ENCODE measurements at regions not wholly inside any gene's neighbourhood (a gene's known extent, or its start where the extent isn't known, plus 50 kb on each side); places are given as distances from the start of the nearest gene placed in this dataset.

- Histone ChIP-seq H3K27ac (ENCODE audit: low read depth in 2 of 2, low read length in 1 of 2) (no peak overlapping the region), H3K4me1 (ENCODE audit: control insufficient read depth in 1 of 2, insufficient read depth in 2 of 2, low read depth in 1 of 2, low read length in 1 of 2) (no peaks in the 10 kb centered on the region), H3K9me2 (no peaks in the 10 kb centered on the region), H3K9me3 (no peaks in the 10 kb centered on the region), H3K36me3 (replicated peaks in 1 of 2; ENCODE audit: control insufficient read depth in 1 of 2, insufficient read depth in 2 of 2, low read length in 1 of 2) (no peaks in the 10 kb centered on the region), H4K20me1 (ENCODE audit: insufficient read depth) (no peaks in the 10 kb centered on the region), H3K4me3 (ENCODE audit: low read depth in 2 of 2, low read length in 1 of 2) (no peak overlapping the region), H3K27me3 (ENCODE audit: insufficient read depth) (no peaks in the 10 kb centered on the region), H3K4me2 (no peak overlapping the region), H2AFZ (ENCODE audit: low read depth) (no peak overlapping the region), H3K79me2 (ENCODE audit: insufficient read depth) (no peaks in the 10 kb centered on the region), H3K9ac (no peak overlapping the region), H3F3A (replicated peaks; ENCODE audit: insufficient read depth) (no peaks in the 10 kb centered on the region)
- CTCF ChIA-PET = no interaction called here
- no peak for DNase-seq
- POLR2A ChIA-PET = no interaction called here
- TF ChIP-seq SMC3 (IDR thresholded peaks at IDR 0.05; ENCODE audit: low read depth, low read length) (no peak), RXRA (IDR thresholded peaks at IDR 0.05; ENCODE audit: borderline replicate concordance, low read depth) (no peak), EZH2phosphoT487 (IDR thresholded peaks at IDR 0.05; ENCODE audit: borderline replicate concordance, low read depth) (no peak), NFIC (IDR thresholded peaks at IDR 0.05; ENCODE audit: borderline replicate concordance) (no peak), RCOR1 (IDR thresholded peaks at IDR 0.05; ENCODE audit: low read length) (no peak), MXI1 (IDR thresholded peaks at IDR 0.05; ENCODE audit: low read depth, low read length) (no peak), TEAD4 (IDR thresholded peaks at IDR 0.05; ENCODE audit: borderline replicate concordance, insufficient read depth) (no peak), USF2 (IDR thresholded peaks at IDR 0.05; ENCODE audit: borderline replicate concordance, low read depth, low read length) (no peak)
Measured at GRCh38 chr20:6348908-6349307, 226.1 kb upstream of the FERMT1 start.

GRCh38 chr20:6347916-6348315 is 225.1 kb upstream of the FERMT1 start:
- H3K4me3 ChIP-seq (ENCODE audit: low read depth in 2 of 2, low read length in 1 of 2) = no peak overlapping the region
- no peak for TF ChIP-seq JUND (IDR thresholded peaks at IDR 0.05)
- no peak for TF ChIP-seq TEAD4 (IDR thresholded peaks at IDR 0.05; ENCODE audit: borderline replicate concordance, insufficient read depth)
- no peak for TF ChIP-seq CTCF (IDR thresholded peaks at IDR 0.05)
- H3K9me3 ChIP-seq = no peaks in the 10 kb centered on the region
- H4K20me1 ChIP-seq (ENCODE audit: insufficient read depth) = no peaks in the 10 kb centered on the region
- DNase-seq = no peak
- H3K9me2 ChIP-seq = no peaks in the 10 kb centered on the region
- H3K4me1 ChIP-seq (ENCODE audit: control insufficient read depth in 1 of 2, insufficient read depth in 2 of 2, low read depth in 1 of 2, low read length in 1 of 2) = no peaks in the 10 kb centered on the region
- H3K79me2 ChIP-seq (ENCODE audit: insufficient read depth) = no peaks in the 10 kb centered on the region
- H2AFZ ChIP-seq (ENCODE audit: low read depth) = no peak overlapping the region
- no peaks in the 10 kb centered on the region for H3K27me3 ChIP-seq (ENCODE audit: insufficient read depth)
- no peak overlapping the region for H3K4me2 ChIP-seq
- POLR2A ChIA-PET = no interaction called here
- CTCF ChIA-PET = interaction anchor here (0.8 kb wide), 1 partner anchor 25 kb away, joined by 3 read pairs; no protein-coding TSS in a partner anchor
- no peaks in the 10 kb centered on the region for H3K36me3 ChIP-seq (replicated peaks in 1 of 2; ENCODE audit: control insufficient read depth in 1 of 2, insufficient read depth in 2 of 2, low read length in 1 of 2)
- H3K27ac ChIP-seq (ENCODE audit: low read depth in 2 of 2, low read length in 1 of 2) = no peak overlapping the region
- H3F3A ChIP-seq (replicated peaks; ENCODE audit: insufficient read depth) = no peaks in the 10 kb centered on the region
- no peak overlapping the region for H3K9ac ChIP-seq

GRCh38 chr20:6341491-6341890 is 218.7 kb upstream of the FERMT1 start:
- Histone ChIP-seq H3K36me3 (replicated peaks in 1 of 2; ENCODE audit: control insufficient read depth in 1 of 2, insufficient read depth in 2 of 2, low read length in 1 of 2) (no peaks in the 10 kb centered on the region), H3K9me2 (no peaks in the 10 kb centered on the region), H2AFZ (ENCODE audit: low read depth) (no peak overlapping the region), H3K4me1 (ENCODE audit: control insufficient read depth in 1 of 2, insufficient read depth in 2 of 2, low read depth in 1 of 2, low read length in 1 of 2) (no peaks in the 10 kb centered on the region), H3K9me3 (no peaks in the 10 kb centered on the region; the same call in 1 of the 2 replicates), H3K4me2 (no peak overlapping the region), H4K20me1 (ENCODE audit: insufficient read depth) (no peaks in the 10 kb centered on the region), H3K27me3 (ENCODE audit: insufficient read depth) (no peaks in the 10 kb centered on the region), H3K9ac (no peak overlapping the region), H3K4me3 (ENCODE audit: low read depth in 2 of 2, low read length in 1 of 2) (no peak overlapping the region), H3K27ac (ENCODE audit: low read depth in 2 of 2, low read length in 1 of 2) (no peak overlapping the region), H3F3A (replicated peaks; ENCODE audit: insufficient read depth) (no peaks in the 10 kb centered on the region), H3K79me2 (ENCODE audit: insufficient read depth) (no peaks in the 10 kb centered on the region)
- ChIA-PET CTCF (no interaction called here), POLR2A (no interaction called here)
- WGBS (ENCODE audit: low lambda C conversion rate) = 28% methylated on average over 1 of the region's 1 CpG
- no peak for DNase-seq
- no peak for TF ChIP-seq ELF1 (IDR thresholded peaks at IDR 0.05)
- TF ChIP-seq, protein P1, sequence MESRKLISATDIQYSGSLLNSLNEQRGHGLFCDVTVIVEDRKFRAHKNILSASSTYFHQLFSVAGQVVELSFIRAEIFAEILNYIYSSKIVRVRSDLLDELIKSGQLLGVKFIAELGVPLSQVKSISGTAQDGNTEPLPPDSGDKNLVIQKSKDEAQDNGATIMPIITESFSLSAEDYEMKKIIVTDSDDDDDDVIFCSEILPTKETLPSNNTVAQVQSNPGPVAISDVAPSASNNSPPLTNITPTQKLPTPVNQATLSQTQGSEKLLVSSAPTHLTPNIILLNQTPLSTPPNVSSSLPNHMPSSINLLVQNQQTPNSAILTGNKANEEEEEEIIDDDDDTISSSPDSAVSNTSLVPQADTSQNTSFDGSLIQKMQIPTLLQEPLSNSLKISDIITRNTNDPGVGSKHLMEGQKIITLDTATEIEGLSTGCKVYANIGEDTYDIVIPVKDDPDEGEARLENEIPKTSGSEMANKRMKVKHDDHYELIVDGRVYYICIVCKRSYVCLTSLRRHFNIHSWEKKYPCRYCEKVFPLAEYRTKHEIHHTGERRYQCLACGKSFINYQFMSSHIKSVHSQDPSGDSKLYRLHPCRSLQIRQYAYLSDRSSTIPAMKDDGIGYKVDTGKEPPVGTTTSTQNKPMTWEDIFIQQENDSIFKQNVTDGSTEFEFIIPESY (IDR thresholded peaks at IDR 0.05; ENCODE audit: borderline replicate concordance, low read depth) = no peak
- TF ChIP-seq SMC3 (IDR thresholded peaks at IDR 0.05; ENCODE audit: low read depth, low read length) = no peak
- TF ChIP-seq FOXJ3 (CRISPR knock-in tag; IDR thresholded peaks at IDR 0.05) = no peak
- TF ChIP-seq TCF12 (IDR thresholded peaks at IDR 0.05) = no peak
- TF ChIP-seq CTCF (IDR thresholded peaks at IDR 0.05) = no peak
- no peak for TF ChIP-seq FOSL2 (IDR thresholded peaks at IDR 0.05; ENCODE audit: borderline replicate concordance, low read depth)
- no peak for TF ChIP-seq NFIC (IDR thresholded peaks at IDR 0.05; ENCODE audit: borderline replicate concordance)
- TF ChIP-seq RXRA (IDR thresholded peaks at IDR 0.05; ENCODE audit: borderline replicate concordance, low read depth) = no peak
- no peak for TF ChIP-seq MEF2A (IDR thresholded peaks at IDR 0.05; ENCODE audit: borderline replicate concordance, low read depth)

Data from SK-N-SH (cell line).